ENCODE measurements at regions not wholly inside any gene's neighbourhood (a gene's known extent, or its start where the extent isn't known, plus 50 kb on each side); places are given as distances from the start of the nearest gene placed in this dataset.

DNA sequence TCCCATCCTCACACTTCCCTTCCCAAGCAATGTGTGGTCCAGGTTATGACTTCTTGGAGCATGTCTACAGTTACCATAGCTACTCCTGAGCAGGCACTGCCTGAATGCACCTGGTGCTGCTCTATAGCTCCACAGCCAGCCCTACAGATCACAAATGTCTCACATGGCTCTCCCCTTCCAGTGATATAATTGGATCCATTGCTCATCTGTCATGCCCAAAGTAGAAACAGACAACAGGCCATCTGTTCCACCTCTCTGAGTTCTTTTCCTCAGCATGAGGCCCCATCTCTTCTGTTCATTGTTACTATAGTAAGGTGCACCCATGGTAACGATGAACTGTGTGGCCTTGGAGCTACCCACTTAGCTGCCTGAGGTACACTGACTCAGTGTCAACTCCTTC is 320.3 kb upstream of the ZC3H12C start:
- in situ Hi-C loops (cut with HindIII; ENCODE audit: low pct_unique_long_range_greater_than_20kb, low sequenced_read_pairs) = no loop called here
- DNase-seq (ENCODE audit: low read depth) = no peak

DNA sequence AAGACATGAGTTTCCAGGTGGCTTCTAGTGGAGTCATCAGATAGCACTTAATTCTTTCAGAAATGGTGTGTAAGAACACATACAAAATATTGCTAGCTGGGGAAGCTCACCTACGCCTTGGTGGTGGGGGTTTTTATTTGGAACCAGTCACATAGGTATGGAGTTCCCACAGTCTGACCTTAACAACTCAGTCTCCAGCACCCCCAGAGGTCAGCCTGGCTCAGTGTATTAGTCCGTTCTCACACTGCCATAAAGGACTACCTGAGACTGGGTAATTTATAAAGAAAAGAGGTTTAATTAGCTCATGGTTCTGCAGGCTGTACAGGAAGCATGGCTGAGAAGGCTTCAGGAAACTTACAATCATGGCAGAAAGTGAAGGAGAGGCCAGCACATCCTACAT is 317.5 kb upstream of the ZC3H12C start:
- DNase-seq (ENCODE audit: low read depth) = no peak
- in situ Hi-C loops (cut with HindIII; ENCODE audit: low pct_unique_long_range_greater_than_20kb, low sequenced_read_pairs) = no loop called here

DNA sequence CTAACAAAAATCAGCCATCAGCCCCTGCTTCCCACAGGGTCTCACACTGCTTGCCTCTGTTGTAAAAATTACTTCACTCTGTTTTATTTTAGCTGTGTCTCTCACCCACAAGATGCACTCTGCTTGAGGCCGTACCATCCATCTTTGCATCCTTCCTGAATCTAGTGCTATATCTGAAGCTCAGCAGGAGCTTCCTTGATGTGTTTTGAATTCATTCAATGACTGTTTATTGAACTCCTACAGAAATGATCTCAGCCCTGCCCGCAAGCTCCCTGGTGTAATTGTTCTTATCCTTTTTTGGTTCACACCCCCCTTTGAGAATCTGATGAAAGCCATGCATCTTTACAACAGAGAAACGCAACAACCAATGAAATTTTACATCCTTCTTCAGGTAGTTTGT is 310.2 kb upstream of the ZC3H12C start:
- in situ Hi-C loops (cut with HindIII; ENCODE audit: low pct_unique_long_range_greater_than_20kb, low sequenced_read_pairs) = no loop called here
- DNase-seq (ENCODE audit: low read depth) = no peak

DNA sequence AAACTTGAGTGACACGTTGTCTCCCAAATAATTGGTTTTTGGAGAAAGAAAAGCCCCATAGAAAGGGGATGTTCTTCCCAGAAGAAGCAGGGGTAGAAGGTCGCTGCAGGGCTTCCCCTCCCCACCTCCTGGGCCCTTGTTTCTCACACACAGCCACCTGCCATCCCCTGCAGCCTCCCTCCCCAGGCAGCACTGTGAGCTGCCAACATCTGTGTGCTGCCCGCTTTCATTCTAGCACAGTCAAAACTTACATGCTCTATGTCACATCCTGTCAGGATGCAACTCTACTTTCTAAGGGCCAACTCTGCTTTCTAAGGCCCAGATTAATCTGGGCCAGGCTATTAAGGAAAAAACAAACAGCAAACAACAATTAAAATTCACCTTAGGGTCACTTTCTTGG is 309.4 kb upstream of the ZC3H12C start:
- DNase-seq (ENCODE audit: low read depth) = no peak
- in situ Hi-C loops (cut with HindIII; ENCODE audit: low pct_unique_long_range_greater_than_20kb, low sequenced_read_pairs) = no loop called here

DNA sequence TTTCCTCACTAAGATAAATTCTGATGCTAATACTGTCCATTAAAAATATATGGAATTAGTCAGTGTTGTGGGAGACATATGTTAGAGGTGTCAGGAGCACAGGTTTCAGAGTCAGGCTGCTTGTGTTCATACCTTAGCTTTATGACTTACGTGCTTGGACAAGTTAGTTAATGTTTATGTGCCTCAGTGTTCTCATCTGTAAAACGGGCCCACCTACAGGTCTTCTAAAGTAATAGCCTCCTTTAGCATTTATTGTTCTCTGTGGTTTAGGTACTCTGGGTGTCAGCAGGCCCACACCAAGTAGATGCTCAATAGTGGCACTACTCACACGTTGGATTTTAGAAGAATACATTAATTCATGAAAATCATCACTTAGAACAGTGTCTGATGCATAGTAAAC is 308.7 kb upstream of the ZC3H12C start:
- DNase-seq (ENCODE audit: low read depth) = no peak
- in situ Hi-C loops (cut with HindIII; ENCODE audit: low pct_unique_long_range_greater_than_20kb, low sequenced_read_pairs) = no loop called here

- DNase-seq (ENCODE audit: low read depth) = no peak
- in situ Hi-C loops (cut with HindIII; ENCODE audit: low pct_unique_long_range_greater_than_20kb, low sequenced_read_pairs) = no loop called here
These were observed 308.0 kb upstream of the ZC3H12C start for GRCh38 chr11:109785198-109785597.

- in situ Hi-C loops (cut with HindIII; ENCODE audit: low pct_unique_long_range_greater_than_20kb, low sequenced_read_pairs) = no loop called here
These were observed 307.5 kb upstream of the ZC3H12C start for GRCh38 chr11:109785714-109786113.

DNA sequence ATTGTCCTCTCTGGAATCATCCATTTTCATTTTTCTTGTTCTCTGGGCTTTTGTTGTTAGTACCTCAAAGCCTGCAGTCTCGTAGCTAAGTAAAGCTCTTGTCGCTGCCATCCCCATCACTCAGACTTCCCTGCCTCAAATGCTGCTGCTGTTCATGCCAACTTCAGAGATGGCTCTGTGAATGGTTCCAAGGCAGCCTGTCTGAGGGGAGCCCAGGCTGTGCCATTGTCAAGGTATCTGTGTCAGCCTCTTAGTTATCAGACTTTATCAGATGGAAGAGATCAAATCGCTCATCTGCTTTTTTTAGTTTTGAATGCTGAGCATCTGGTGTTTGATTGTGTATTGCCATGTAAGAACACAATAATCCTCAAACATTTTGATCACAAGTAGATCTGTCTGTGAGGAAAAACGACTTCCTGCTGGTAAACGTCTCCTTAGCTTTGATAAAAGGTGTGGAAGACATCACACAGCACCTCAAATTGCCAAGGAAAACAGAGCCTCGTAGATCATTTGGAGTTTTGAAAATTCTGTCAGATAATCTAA is 304.2 kb upstream of the ZC3H12C start:
- in situ Hi-C loops (cut with HindIII; ENCODE audit: low pct_unique_long_range_greater_than_20kb, low sequenced_read_pairs) = no loop called here
- no peak for DNase-seq (ENCODE audit: low read depth)

More at GRCh38 chr11:109785714-109786113, 307.5 kb upstream of the ZC3H12C start:
- no peak for DNase-seq (ENCODE audit: low read depth)

DNA sequence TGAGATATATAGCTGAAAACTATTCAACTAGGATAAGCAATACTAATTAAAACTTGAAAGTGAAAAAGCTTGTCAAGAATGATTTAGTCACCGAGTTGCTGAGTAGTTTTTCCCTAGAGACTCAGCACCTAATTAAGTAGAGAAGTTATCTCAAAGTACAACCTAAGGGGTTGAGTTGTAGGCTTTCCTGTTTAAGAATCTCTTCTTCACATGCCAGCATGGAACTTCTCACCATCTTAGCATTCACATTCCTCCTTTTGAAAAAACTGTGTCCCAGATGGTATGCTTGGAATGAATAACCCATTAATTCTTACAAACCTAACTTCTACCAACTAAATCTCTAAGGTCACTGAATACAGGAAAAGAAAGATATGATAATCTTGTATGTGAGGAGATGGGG is 303.3 kb upstream of the ZC3H12C start:
- DNase-seq (ENCODE audit: low read depth) = no peak
- in situ Hi-C loops (cut with HindIII; ENCODE audit: low pct_unique_long_range_greater_than_20kb, low sequenced_read_pairs) = no loop called here

GRCh38 chr11:109791337-109791736 is 301.9 kb upstream of the ZC3H12C start:
- in situ Hi-C loops (cut with HindIII; ENCODE audit: low pct_unique_long_range_greater_than_20kb, low sequenced_read_pairs) = no loop called here
- DNase-seq (ENCODE audit: low read depth) = no peak

DNA sequence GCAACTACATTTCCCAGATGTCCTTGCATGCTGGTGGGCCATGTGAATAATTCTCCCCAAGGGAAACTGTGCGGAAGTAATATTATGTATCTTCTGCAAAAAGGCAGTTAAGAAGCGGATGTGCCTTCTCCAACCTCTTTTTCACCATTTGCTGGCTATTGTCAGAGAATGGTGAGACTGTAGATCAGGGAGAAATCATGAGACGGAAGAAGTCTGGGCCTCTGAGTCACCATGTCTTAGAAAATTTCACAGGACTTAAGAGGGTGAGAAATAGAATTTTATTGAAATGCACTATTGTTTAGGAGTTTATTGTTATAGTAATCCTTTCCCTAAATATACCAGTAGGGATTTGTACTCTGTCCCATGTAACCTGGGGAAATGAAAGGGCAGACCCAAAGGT is 298.7 kb upstream of the ZC3H12C start:
- no peak for DNase-seq (ENCODE audit: low read depth)

DNA sequence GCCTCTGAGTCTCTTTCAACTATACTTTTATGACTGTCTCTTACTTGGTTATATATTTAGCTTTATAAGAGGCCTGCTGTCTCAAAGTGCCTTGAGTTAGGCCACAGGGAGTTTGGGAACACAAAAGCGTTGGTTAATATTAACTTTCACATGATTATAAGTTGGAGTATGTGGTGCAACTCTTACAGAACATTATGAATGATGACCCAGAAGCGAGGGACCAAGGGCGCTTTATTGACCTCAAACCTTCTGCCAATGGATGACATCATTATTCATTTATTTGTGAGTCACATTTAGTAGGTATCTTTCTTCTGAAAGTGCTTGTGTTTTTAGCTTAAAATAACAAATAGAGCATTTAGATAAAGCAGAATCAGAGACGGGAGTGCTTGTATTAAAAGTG is 298.0 kb upstream of the ZC3H12C start:
- DNase-seq (ENCODE audit: low read depth) = peak; percentile 55
- in situ Hi-C loops (cut with HindIII; ENCODE audit: low pct_unique_long_range_greater_than_20kb, low sequenced_read_pairs) = no loop called here

More for the DNA sequence above, 298.7 kb upstream of the ZC3H12C start:
- in situ Hi-C loops (cut with HindIII; ENCODE audit: low pct_unique_long_range_greater_than_20kb, low sequenced_read_pairs) = no loop called here

- in situ Hi-C loops (cut with HindIII; ENCODE audit: low pct_unique_long_range_greater_than_20kb, low sequenced_read_pairs) = no loop called here
These were observed 296.9 kb upstream of the ZC3H12C start for GRCh38 chr11:109796253-109796652.

GRCh38 chr11:109798521-109798920 is 294.7 kb upstream of the ZC3H12C start:
- no peak for DNase-seq (ENCODE audit: low read depth)
- in situ Hi-C loops (cut with HindIII; ENCODE audit: low pct_unique_long_range_greater_than_20kb, low sequenced_read_pairs) = no loop called here

More at GRCh38 chr11:109796253-109796652, 296.9 kb upstream of the ZC3H12C start:
- DNase-seq (ENCODE audit: low read depth) = no peak

DNA sequence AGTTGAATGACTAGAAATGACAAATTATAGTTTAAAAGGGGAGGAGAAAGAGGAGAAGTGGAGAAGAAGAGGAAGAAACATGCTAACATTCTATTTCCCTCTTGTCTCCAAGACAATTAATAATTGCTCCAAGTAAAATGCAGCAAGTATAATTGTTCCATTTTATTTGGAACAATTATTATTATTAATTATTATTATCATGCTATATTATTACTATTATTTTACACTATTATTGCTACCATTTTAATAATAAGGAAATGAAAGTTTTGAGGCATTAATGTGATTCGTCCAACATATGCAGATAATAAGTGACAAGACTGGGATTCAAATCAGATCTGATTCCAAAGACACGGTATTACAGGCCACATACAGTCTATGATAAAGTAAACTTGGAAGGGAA is 293.6 kb upstream of the ZC3H12C start:
- DNase-seq (ENCODE audit: low read depth) = no peak
- in situ Hi-C loops (cut with HindIII; ENCODE audit: low pct_unique_long_range_greater_than_20kb, low sequenced_read_pairs) = no loop called here

GRCh38 chr11:109804911-109805310 is 288.3 kb upstream of the ZC3H12C start:
- in situ Hi-C loops (cut with HindIII; ENCODE audit: low pct_unique_long_range_greater_than_20kb, low sequenced_read_pairs) = no loop called here
- DNase-seq (ENCODE audit: low read depth) = no peak

GRCh38 chr11:109806205-109806604 is 287.0 kb upstream of the ZC3H12C start:
- DNase-seq (ENCODE audit: low read depth) = no peak
- in situ Hi-C loops (cut with HindIII; ENCODE audit: low pct_unique_long_range_greater_than_20kb, low sequenced_read_pairs) = no loop called here

DNA sequence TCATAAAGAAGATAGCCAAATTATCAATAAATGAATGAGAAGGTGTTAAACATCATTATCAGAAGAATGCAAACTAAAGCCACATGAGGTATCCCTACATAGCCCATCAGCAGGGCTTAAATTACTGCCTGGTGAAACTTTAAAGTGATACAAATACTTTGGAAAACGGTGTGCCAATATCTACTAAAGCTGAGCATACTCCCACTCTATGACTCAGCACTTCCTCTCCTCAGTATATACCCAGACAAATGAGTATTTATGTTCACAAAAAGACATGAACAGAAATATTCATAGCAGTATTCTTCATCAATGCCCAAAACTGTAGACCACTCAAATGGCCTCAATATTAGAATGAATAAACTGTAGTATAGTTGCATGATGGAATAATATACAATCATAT is 284.6 kb upstream of the ZC3H12C start:
- DNase-seq (ENCODE audit: low read depth) = no peak
- in situ Hi-C loops (cut with HindIII; ENCODE audit: low pct_unique_long_range_greater_than_20kb, low sequenced_read_pairs) = no loop called here

GRCh38 chr11:109814824-109815223 is 278.4 kb upstream of the ZC3H12C start:
- no peak for DNase-seq (ENCODE audit: low read depth)
- in situ Hi-C loops (cut with HindIII; ENCODE audit: low pct_unique_long_range_greater_than_20kb, low sequenced_read_pairs) = no loop called here

DNA sequence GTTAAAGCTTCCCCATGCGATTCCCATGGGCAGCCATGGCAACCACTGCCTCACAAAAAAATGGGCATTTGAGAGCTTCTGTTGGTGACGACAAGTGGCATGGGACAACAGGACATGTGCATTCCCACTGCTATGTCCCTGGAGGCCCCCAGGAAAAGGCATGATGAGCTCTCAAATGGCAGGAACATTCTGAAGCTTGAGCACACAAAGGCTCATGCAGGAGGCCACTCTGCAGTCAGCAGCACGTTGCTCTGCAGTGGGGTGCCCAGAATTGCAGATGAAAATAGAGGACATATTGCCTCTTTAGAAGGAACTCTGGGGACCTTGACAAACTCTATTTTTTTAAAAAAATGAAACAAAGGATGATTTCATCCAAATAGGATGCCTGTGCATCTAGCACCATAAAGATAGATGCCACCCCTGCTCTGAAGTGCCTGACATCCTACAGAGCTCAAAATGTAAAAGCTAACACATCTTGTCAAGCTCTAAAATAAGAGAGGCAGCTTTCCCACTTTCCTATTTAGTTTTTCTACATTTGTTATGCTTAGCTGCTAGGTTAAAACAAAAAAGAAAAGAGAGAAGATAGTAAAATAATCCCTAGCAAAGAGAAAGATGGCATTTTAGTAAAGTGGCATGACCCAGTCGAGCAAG is 277.6 kb upstream of the ZC3H12C start:
- in situ Hi-C loops (cut with HindIII; ENCODE audit: low pct_unique_long_range_greater_than_20kb, low sequenced_read_pairs) = no loop called here
- no peak for DNase-seq (ENCODE audit: low read depth)
